ENCODE measurements at regions not wholly inside any gene's neighbourhood (a gene's known extent, or its start where the extent isn't known, plus 50 kb on each side); places are given as distances from the start of the nearest gene placed in this dataset.

GRCh38 chr7:114859477-114859876 is 62.4 kb upstream of the MDFIC start:
- Histone ChIP-seq H3K4me3 (no peak overlapping the region), H3K4me1 (peaks cover 7% of the 10 kb centered on the region; the same call in 1 of the 2 replicates), H3K27ac (no peak overlapping the region), H3K9me3 (replicated peaks) (no peaks in the 10 kb centered on the region), H3K27me3 (no peaks in the 10 kb centered on the region), H3K36me3 (no peaks in the 10 kb centered on the region)
- no peak for DNase-seq

GRCh38 chr7:114860206-114860605 is 61.7 kb upstream of the MDFIC start:
- no peaks in the 10 kb centered on the region for H3K36me3 ChIP-seq
- no peak overlapping the region for H3K27ac ChIP-seq
- no peaks in the 10 kb centered on the region for H3K27me3 ChIP-seq
- peaks cover 7% of the 10 kb centered on the region; the same call in 1 of the 2 replicates for H3K4me1 ChIP-seq
- H3K9me3 ChIP-seq (replicated peaks): no peaks in the 10 kb centered on the region
- no peak for DNase-seq
- no peak overlapping the region for H3K4me3 ChIP-seq

GRCh38 chr7:114862406-114862805 is 59.5 kb upstream of the MDFIC start:
- H3K4me1 ChIP-seq: peaks cover 5% of the 10 kb centered on the region; the same call in 1 of the 2 replicates
- H3K27me3 ChIP-seq: no peaks in the 10 kb centered on the region
- H3K27ac ChIP-seq: no peak overlapping the region
- H3K36me3 ChIP-seq: no peaks in the 10 kb centered on the region
- no peak for DNase-seq
- no peak overlapping the region for H3K4me3 ChIP-seq
- H3K9me3 ChIP-seq (replicated peaks): no peaks in the 10 kb centered on the region

GRCh38 chr7:114864278-114864677 is 57.6 kb upstream of the MDFIC start:
- no peaks in the 10 kb centered on the region for H3K27me3 ChIP-seq
- no peak for DNase-seq
- H3K4me3 ChIP-seq: no peak overlapping the region
- no peak overlapping the region for H3K27ac ChIP-seq
- no peaks in the 10 kb centered on the region for H3K9me3 ChIP-seq (replicated peaks)
- no peaks in the 10 kb centered on the region for H3K36me3 ChIP-seq
- H3K4me1 ChIP-seq: peaks cover 5% of the 10 kb centered on the region; the same call in 1 of the 2 replicates

- Histone ChIP-seq H3K9me3 (replicated peaks) (no peaks in the 10 kb centered on the region), H3K36me3 (no peaks in the 10 kb centered on the region), H3K4me3 (no peak overlapping the region), H3K27me3 (no peaks in the 10 kb centered on the region), H3K27ac (no peak overlapping the region), H3K4me1 (peaks cover 5% of the 10 kb centered on the region; the same call in 1 of the 2 replicates)
- DNase-seq: peak; percentile 51 to 77
Measured at GRCh38 chr7:114865564-114865963, 56.3 kb upstream of the MDFIC start.

Measured in SJCRH30 (cell line).